HG03139 (cell line): ENCODE measurements at regions not wholly inside any gene's neighbourhood (a gene's known extent, or its start where the extent isn't known, plus 50 kb on each side); places are given as distances from the start of the nearest gene placed in this dataset.

Source experiments
- ATAC-seq: cut with Tn5 transposase; IDR thresholded peaks from one replicate; pipeline ENCODE4 v1.9.1; 2021; ENCODE audit not compliant: unreplicated experiment

DNA sequence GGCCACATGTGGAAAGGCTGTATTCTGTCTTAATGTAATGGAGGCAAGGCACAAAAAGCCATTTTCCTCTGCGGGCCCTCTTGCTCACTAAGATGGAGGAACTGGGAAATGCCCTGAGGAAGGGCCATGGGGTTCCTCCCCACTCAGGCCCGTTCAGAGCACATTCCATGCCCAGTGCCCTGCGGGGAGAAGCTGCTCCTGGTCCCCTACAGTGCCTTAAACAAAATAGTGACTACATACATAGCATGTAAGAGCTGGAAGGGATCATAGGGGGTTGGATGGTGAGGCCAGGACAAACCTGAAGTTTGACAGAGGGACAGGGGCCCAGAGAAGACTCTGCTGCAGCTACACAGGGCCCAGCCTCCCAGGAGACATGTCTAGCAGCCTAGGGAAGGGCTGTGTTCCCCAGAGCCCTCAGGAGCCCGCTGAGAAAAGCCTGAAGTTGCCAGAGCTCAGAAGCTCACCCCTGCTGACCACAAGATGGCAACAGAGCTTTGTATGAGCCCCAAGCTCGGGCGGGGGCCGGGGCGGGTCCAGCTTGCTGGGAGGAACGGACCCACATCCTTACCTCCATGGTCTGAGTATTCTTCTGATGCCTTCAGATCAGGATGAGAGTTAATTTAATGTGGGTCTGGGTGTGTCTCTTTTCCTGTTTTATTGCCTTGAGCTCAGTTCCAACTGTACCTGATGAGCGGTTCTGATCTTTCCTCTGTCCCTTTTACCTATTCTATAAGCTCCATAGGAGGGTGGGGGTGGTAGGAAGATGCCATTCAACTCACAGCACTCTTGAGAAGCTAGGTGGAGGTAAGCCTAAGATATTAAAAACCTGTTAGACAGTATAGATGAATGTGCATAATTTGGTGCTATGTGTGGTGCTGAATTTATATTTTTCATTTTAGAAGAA lies 242.9 kb downstream of the CDC5L start:
- no peak for ATAC-seq

DNA sequence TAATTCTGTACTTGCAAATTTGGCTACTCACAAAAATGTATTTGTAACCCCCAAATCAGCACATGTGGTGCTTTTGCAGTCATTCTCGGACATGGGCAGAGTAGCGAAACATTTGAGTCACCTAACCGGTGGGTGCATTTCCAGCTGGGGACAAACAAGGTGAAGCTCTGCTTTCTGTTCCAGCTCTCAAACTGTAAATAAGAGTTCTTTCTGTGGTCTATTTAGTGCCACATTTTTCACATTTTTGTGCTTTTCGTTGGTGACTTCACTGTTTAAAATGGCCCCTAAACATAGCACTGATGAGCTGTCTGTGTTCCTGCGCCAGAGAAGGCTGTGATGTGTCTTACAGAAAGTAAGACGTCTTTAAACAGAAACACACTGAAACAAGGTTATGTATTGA lies 244.5 kb downstream of the CDC5L start:
- no peak for ATAC-seq

DNA sequence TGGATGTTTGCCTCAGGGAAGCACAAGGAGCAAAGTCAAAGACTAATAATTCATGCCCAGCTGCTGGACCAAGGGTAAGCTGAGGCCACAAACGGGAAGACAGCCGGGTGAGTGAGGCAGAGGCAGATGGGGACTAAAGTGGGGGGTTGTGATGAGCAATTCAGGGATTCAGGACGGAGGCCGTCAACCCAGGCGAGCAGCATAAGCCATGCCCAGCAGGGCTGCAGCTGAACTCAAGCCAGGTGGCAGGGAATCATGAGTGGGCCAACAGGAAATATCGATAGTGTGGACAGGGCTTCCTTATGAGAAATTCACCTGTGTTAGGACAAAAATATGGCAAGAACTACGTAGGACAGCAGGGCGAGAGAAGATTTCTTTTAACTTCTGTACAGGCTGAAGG lies 246.8 kb downstream of the CDC5L start:
- ATAC-seq, result no peak

DNA sequence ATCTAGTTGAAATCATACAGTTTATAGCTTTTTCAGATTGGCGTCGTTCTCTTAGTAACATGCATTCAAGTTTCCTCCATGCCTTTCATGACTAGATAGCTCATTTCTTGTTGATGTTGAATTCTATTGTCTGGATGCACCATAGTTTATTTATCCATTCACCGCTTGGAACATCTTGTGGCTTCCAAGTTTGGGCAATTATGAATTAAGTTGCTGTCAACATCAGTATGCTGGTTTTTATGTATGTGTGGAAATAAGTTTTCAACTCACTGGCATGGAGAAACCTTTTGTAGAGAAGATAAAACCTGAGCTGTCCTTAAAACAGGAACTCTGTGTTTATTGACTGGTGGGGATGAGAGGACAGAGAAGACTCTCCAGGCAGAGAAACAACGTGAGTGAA lies 248.0 kb downstream of the CDC5L start:
- ATAC-seq, result no peak

DNA sequence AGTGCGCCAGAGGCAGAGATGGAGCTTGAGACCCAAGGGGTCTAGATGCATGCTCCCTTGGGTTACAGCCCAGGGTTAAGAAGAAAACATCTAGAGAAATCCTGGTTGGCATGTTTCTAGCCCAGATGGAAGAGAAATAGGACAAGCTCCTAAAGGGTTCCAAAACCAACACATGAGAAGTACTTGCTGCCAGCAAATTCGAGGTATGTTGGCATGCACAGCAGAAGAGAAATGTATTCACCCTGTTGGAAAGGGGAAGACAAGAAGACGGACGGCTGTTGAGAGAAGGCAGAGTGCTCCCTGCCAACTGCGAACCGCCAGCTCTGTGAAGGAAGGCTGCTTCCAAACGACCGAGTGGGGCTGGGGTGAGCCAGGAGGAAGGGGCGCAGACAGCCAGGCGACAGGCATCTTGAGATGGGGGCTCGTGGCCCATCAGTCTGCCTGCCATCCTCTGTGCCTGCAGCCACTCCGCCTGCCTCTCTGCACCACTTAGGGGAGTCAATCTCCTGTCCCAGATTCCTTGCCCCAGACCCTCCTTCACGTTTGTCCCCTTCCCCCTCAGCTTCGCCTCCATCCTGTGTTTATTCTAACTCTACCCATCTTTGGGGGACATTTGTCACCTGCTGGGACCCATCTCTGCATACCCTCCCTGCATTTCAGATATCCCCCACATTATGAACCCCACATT lies 249.2 kb downstream of the CDC5L start:
- ATAC-seq, result no peak

DNA sequence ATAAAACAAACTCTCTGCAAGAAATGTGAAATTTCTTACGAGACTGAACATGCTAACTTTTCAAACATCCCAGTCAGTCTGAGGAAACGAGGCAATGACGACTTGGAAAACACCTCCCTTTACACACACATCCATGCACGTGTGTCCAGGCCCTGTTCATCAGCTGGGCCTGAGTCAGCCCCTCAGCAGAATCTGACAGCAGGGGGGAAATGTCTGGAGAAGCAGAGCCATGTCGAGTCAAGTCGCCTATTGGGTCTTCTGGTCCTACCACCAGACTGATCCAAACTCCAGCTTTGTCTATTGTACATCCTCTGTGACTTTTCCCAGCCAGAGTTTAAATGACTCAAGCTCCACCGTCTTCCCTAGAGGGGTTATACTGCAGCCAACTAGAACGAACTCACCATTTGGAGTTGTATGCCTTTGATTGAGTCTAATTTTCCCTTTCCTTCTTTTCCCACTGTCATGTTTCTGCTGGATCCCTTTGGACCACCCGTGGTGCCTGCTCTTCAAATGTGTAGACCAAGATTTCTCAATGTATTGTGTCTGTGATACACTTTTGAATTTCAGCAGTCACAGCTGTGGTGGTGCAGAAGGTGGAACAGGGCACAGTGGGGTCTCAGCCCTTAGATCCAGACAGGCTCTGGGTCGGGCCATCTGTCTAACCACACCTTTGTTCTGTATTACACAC lies 254.0 kb downstream of the CDC5L start:
- no peak for ATAC-seq

DNA sequence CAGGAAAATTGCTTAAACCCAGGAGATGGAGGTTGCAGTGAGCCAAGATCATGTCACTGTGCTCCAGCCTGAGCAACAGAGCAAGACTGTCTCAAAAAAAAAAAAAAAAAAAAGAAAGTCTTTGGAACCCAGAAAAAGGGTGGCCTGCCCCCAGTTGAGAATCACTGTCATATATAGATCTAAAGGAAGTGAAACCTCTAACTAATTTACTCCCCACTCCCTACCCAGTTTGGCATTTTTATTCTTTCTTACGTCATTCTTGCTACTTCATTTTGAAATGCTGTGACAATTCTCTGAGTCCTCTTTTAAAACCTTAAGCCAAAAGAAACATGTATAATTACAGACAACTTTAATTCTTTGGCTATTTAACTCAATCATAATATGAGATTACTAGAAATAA lies 254.8 kb downstream of the CDC5L start:
- ATAC-seq, result no peak

DNA sequence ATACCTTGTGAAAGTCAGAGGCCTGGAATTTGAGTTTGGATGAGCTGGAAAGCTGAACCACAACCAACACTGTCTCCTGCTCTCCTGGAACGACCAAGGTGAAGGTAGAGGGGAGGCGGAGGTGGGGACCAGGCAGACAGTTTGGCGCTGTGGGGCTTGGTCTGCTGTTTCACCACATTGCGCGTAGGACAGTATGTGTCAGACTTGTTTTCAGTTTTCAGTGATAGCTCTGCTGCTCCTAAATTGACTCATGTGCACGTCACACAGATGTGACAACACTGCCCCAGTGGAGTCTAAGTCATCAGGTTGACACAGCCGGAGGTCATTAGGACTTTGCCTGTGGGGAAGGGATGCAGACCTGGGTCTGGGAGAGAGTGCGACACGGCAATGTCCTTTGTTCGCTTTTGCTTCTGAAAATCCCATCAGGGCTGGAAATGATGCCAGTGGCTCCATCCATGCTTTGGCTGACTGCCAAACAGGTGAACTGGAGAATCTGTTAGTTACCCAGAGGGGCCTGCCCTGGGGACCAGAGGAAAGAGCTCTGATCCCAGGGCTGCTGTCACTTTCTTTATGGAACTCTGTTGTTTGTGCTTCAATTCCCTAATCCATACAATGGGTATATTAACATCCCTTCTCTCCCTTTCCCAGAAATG lies 255.5 kb downstream of the CDC5L start:
- ATAC-seq, result no peak

DNA sequence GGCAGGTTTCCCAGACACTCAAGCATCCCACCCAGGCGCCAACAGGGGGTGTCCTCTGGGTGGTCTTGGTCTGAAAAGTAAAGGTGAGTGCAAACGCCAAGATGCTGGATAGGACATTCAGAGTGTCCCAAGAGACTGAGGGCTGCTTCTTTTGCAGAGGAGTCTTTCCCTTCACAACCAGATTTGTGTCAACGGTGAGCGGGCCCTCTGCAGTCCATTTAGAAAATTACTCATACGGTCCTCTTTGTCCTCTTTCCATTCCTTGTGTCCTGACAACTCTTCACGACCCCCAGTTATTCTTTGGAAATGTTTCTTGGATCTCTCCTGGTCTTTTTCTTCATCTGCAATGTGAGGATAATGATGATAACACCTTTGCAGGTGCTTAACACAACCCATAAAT lies 257.8 kb downstream of the CDC5L start:
- no peak for ATAC-seq

DNA sequence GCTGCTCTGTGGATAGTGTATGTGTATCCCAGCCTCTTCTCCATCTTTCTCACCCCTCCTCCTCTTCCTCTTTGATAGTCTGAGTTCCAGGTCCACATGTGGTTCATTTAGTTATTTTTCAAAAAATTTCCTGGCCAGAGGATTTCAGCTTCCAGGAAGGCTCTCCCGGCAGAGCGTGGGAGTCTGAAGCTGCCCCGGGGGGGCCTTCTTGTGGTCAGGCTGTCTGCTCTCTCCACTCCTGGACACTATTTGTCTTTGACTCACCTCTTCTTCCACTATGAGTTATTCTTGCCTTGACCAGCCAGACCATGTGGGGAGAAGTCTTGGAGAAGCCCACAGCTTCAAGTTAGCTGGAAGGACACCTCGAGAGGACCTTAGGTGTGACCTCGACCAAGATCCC lies 258.8 kb downstream of the CDC5L start:
- ATAC-seq, result no peak

DNA sequence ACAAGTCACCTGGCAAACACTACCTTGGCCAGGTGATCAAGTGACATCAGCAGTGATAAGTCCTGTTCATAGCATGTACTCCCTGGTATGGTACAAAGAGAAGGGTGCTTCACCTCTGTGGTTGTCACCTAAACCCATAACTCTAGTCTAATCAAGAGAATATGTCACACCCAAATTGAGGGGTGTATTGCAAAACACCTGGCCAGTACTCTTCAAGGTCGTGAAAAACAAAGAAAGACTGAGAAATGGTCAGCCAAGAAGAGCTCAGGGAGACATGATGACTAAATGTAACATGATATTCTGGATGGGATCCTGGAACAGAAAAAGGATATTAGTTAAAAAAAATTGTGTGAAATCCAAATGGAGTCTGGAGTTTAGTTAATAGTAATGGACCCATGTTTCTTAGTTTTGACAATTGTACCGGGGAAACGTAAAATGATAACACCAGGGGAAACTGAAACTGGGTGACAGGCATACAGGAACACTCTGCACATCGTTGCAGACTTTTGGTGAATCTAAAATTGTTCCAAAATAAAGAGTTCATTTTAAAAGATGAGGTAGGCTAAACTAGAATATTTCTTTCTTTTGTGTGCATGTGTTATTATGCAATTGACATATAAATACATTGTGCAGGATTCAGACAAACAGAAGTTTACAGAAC lies 262.0 kb downstream of the CDC5L start:
- ATAC-seq, result no peak

DNA sequence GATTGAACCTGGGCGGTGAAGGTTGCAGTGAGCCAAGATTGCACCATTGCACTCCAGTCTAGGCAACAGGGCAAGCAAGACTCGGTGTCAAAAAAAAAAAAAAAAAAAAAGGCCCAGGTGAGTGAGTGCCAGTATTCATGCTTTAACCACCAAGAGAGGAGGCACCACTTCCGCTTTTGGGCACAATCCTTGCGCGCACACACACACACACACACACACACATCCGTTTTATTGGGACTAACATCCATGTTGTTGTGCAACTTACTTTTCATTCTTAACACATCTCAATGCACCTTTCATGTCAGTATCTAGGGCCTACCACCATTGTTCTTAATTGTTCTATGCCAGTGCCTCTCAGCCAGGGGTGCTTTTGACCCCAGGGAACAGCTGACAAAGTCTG lies 263.0 kb downstream of the CDC5L start:
- no peak for ATAC-seq

DNA sequence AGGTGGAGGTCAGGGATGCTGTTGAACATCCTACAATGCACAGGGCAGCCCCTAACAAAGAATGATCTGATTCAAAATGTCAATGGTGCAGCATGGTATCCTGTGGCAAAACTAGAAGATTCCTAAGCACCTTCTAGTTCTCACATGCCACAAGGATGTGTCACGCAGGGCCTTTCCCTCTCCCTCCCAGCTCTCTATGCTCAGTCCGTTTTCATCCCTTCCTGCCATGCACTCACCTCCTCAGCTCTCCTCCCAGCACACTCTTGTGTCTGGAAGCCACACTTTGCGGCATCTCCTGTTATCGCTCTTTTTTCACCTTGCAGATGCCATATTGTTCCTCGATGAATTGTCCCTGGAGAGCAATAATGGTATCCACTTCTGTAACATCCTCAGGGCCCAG lies 263.4 kb downstream of the CDC5L start:
- ATAC-seq, result no peak

DNA sequence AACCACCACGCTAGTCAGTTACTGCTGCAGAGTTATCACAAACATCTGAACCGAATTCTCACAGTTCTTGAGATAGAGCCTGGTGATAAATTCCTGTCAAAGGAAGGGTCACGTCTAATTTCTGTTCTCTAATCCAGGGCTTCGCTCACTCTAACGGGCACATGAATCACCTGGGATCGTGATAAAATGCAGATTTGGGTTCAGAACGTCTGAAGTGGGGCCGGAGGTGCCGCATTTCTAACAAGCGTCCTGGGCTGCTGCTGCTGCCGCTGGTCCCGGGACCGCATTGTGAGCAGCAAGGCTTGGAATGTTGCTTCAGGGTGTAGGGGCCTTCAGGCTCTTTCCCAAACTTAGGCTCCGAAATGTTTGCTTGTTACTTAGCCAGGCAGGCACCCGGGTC lies 264.1 kb downstream of the CDC5L start:
- ATAC-seq, result no peak

DNA sequence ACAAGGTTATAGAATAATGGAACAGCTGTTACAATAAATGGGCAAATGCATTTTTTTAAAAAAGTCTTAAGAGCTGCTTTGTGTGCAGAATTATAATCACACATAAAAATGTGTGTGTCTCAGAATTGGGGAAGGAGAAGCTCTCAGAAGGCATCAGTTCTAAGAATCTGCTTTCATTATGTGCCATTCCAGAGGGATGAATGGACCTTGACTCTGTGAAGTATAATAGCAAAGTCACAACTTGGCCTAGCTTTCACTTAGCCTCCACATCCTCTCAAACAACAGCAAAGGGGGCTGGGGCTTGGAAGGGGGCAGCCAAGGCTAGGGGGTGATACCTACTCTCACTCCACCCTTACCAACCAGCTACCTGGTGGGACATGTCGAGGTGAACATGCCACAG lies 265.0 kb downstream of the CDC5L start:
- ATAC-seq, result no peak

DNA sequence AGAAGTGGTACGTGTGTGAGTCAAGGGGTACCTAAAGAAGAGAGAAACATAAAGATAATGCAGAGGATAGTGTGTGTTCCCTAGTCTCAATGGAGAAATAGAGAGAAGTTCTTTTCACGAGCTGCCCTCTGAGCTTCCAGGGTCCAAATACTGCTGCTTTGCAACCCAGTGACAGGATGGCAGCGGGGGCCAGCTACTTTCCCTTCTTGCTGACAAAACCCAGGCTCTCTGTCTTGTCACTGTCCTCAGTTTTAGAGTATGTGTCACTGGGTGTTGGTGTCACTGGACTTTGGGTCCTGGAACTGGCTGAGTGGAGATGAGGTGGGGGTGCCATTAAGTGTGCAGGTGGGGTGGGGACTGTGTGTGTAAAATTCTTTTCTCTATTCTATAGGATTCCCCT lies 265.6 kb downstream of the CDC5L start:
- ATAC-seq, result no peak

DNA sequence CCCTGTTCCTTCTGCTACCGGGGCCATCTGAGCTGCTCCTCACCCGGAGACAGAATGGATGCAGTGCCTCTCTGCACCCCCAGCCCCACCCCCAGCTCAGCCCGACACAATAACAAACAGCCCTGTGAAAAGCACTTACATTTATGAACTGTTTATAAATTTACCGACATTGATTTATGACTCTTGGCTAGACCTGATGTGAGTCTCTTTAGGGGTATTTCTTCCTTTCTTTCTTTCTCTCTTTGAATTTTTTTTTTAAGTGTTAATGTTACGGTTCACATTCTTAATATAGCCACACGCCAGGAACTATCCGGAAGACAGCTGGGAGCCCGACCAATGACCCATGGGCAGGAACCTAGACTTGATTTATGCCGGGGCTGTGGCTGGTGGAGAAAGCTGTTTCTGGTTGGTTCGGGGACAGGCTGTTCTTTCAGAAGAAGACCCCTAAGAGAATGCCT lies 266.3 kb downstream of the CDC5L start:
- no peak for ATAC-seq

DNA sequence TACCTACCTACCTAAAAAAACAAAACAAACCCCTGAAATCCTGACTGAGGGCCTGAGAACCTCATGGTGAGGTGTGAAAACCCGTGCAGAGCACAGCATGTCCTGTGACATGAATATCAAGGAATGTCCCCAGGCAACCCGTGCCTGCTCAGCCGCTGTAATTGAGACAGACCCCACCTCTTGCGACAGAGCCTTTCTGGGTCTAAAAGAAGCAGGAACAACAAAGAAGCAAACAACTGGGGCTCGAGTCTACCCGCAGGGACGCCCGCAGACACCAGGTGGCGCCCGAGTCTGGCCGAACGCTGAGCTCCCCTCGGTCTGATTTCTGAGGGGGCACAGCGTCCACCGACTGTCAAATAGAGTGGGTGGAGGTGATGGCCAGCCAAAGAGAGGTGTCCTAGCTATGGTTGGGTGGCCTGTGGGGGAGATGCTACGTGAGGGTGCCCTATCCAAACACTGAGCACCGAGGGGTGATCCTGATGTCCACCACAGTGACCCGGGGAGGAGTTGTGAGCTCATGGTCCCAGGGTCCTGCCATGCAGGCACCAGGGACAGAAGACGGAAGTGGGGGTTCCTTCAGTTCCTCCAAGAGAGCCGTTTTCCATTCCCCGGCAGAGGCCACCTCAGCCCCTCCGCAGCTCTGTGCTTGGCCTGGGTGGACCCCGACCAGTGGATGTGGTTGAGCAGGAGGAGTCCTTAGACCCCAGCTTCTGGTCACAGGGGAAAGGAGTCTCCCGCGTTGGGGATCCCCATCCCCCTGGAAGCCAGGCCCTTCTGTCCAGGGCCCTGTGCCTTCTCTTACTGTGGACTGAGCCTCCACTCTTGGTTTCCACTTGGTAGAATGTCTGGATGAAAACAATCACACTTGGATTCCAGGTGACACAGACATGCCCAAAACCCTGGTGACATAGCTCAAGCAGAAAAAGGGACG lies 268.2 kb downstream of the CDC5L start:
- ATAC-seq, result no peak

DNA sequence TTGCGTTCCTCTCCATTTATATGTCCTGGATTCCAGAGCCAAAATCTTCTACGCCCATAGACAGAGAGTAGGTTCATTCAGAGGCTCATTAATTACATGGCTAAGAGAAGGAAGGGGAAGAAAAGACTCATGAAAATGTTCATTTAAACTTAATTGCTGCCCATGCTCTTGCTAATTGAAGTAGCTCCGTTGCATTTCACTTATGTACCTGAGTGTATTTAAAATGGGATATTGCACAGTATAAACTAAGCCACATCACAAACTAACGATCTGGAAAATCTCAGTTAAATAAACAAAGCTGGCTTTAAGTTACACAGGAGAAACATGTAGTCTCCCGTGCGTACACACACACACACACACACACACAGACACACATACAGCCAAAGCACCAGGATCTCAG lies 269.2 kb downstream of the CDC5L start:
- no peak for ATAC-seq
